Peyer's patch (tissue), 4 donors: ENCODE measurements at regions not wholly inside any gene's neighbourhood (a gene's known extent, or its start where the extent isn't known, plus 50 kb on each side); places are given as distances from the start of the nearest gene placed in this dataset.

Experiments used
- DNase-seq, 3 donors: peaks; one replicate each; pipeline ENCODE4 v3.0.0-alpha.2; 2017 to 2019
- H3K27ac ChIP-seq, 4 donors: fragments of 200-600 bp; sonication (generic); one replicate each; pipeline ENCODE4 v1.5.1; 2016 to 2019
- H3K27me3 ChIP-seq, 2 donors: fragments of 200-600 bp; sonication (generic); one replicate each; pipeline ENCODE4 v1.5.1; 2019
- H3K36me3 ChIP-seq, 3 donors: fragments of 200-600 bp; sonication (generic); one replicate each; pipeline ENCODE4 v1.5.1; 2016 to 2019
- H3K4me1 ChIP-seq, 4 donors: fragments of 200-600 bp; sonication (generic); one replicate each; pipeline ENCODE4 v1.5.1; 2016 to 2019
- H3K4me3 ChIP-seq, 4 donors: fragments of 200-600 bp; sonication (generic); 1 replicate in 3 of 4; 2 replicates in 1 of 4; pipeline ENCODE4 v1.5.1; 2016 to 2019; ENCODE audit warnings: mild to moderate bottlenecking in 1 of 4
- H3K9me3 ChIP-seq, 4 donors: fragments of 200-600 bp; sonication (generic); one replicate each; pipeline ENCODE4 v1.5.1; 2016 to 2019; ENCODE audit warnings: mild to moderate bottlenecking in 1 of 4
- CTCF ChIP-seq, 6 experiments: fragments of 450-650 bp in 4 of 6; fragments of 200-600 bp in 2 of 6; sonication (generic) in 1 of 6; IDR thresholded peaks; one replicate each; pipeline ENCODE4 v1.5.1; 2017 to 2019; ENCODE audit warnings: antibody characterized with exemption in 6 of 6, mild to moderate bottlenecking in 3 of 6, moderate library complexity in 1 of 6
- POLR2A ChIP-seq, 2 donors: fragments of 450-650 bp; IDR thresholded peaks; one replicate each; pipeline ENCODE4 v1.5.1; 2017; ENCODE audit warnings: antibody characterized with exemption in 2 of 2, mild to moderate bottlenecking in 2 of 2, moderate library complexity in 2 of 2

GRCh38 chr13:70732611-70733010 is 624.4 kb upstream of the KLHL1 start:
- no peak for TF ChIP-seq CTCF (IDR thresholded peaks at IDR 0.05)
- no peak for TF ChIP-seq POLR2A (IDR thresholded peaks at IDR 0.05)
- Histone ChIP-seq H3K4me1 (no peaks in the 10 kb centered on the region), H3K4me3 (no peak overlapping the region), H3K27ac (no peak overlapping the region), H3K9me3 (no peaks in the 10 kb centered on the region), H3K36me3 (no peaks in the 10 kb centered on the region), H3K27me3 (no peaks in the 10 kb centered on the region)
- no peak for DNase-seq

- no peak overlapping the region for H3K27ac ChIP-seq
- DNase-seq: no peak
- TF ChIP-seq CTCF (IDR thresholded peaks at IDR 0.05): no peak
- TF ChIP-seq POLR2A (IDR thresholded peaks at IDR 0.05): no peak
- no peak overlapping the region for H3K4me3 ChIP-seq
- H3K9me3 ChIP-seq: no peaks in the 10 kb centered on the region
- H3K4me1 ChIP-seq: no peaks in the 10 kb centered on the region
- no peaks in the 10 kb centered on the region for H3K36me3 ChIP-seq
- H3K27me3 ChIP-seq: no peaks in the 10 kb centered on the region
Observed at GRCh38 chr13:70729369-70729768, 621.1 kb upstream of the KLHL1 start.

- no peaks in the 10 kb centered on the region for H3K9me3 ChIP-seq
- no peaks in the 10 kb centered on the region for H3K4me1 ChIP-seq
- H3K4me3 ChIP-seq: no peak overlapping the region
- DNase-seq: no peak
- H3K27me3 ChIP-seq: no peaks in the 10 kb centered on the region
- TF ChIP-seq POLR2A (IDR thresholded peaks at IDR 0.05): no peak
- TF ChIP-seq CTCF (IDR thresholded peaks at IDR 0.05): no peak
- H3K27ac ChIP-seq: no peak overlapping the region
- H3K36me3 ChIP-seq: no peaks in the 10 kb centered on the region
Observed at GRCh38 chr13:70723732-70724131, 615.5 kb upstream of the KLHL1 start.

- Histone ChIP-seq H3K27ac (no peak overlapping the region), H3K9me3 (no peaks in the 10 kb centered on the region), H3K27me3 (no peaks in the 10 kb centered on the region), H3K36me3 (no peaks in the 10 kb centered on the region), H3K4me3 (no peak overlapping the region), H3K4me1 (no peaks in the 10 kb centered on the region)
- TF ChIP-seq POLR2A (IDR thresholded peaks at IDR 0.05) (no peak), CTCF (IDR thresholded peaks at IDR 0.05) (no peak)
- DNase-seq: no peak
Observed at GRCh38 chr13:70720386-70720785, 612.1 kb upstream of the KLHL1 start.

GRCh38 chr13:70714993-70715392 is 606.7 kb upstream of the KLHL1 start:
- TF ChIP-seq CTCF (IDR thresholded peaks at IDR 0.05): no peak
- TF ChIP-seq POLR2A (IDR thresholded peaks at IDR 0.05): no peak
- Histone ChIP-seq H3K4me1 (no peaks in the 10 kb centered on the region), H3K27me3 (no peaks in the 10 kb centered on the region), H3K36me3 (no peaks in the 10 kb centered on the region), H3K27ac (no peak overlapping the region), H3K4me3 (no peak overlapping the region), H3K9me3 (no peaks in the 10 kb centered on the region)
- no peak for DNase-seq

GRCh38 chr13:70708775-70709174 is 600.5 kb upstream of the KLHL1 start:
- Histone ChIP-seq H3K27ac (no peak overlapping the region), H3K27me3 (no peaks in the 10 kb centered on the region), H3K36me3 (no peaks in the 10 kb centered on the region), H3K4me3 (no peak overlapping the region), H3K9me3 (no peaks in the 10 kb centered on the region), H3K4me1 (no peaks in the 10 kb centered on the region)
- TF ChIP-seq POLR2A (IDR thresholded peaks at IDR 0.05) (no peak), CTCF (IDR thresholded peaks at IDR 0.05) (no peak)
- no peak for DNase-seq
